ENCODE measurements at regions not wholly inside any gene's neighbourhood (a gene's known extent, or its start where the extent isn't known, plus 50 kb on each side); places are given as distances from the start of the nearest gene placed in this dataset.

DNA sequence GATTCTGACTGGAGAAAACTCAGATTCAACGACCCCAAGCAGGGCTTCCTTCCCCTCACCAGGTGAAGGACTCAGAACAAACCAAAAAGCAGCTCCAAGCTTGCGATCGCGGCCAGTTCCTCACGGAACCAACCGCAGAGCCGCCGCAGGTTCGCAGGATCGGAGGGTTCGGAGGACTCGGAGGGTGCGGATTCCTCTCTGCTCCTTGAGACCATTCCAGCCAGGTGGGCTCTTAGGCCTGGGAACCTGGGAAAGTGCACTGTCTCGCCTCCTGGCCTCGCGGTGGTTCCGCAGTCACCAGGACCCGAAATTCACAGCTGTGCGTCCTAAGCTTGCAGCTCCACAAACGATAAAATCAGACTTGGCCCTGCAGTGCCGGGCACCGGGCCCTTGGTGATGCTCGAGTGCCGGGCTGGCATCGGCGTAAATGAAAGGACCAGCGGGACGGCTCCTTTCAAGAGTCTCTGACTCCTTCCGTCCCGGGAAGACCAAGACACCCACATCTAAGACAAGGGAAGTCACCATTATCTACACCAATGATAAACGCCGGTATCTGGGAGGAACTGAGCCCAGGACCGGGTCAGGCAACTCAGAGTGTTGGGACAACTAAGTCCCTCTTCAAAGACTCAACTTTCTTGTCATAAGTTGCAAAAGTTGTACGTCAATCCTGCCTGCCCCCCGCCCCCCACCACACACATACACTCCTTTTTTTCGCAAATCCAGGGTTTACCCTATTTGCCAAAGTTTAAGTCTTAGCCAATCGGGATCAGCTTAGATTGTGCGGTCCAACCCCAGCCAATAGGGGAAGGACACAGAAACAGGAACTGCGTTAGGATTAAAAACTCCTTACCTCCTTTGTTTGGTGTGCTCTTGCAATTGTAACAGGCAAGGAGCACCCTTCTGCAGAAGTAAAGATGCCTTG, 69.8 kb upstream of the PRSS16 start (continued):
- TF ChIP-seq ZNF317 (CRISPR knock-in tag; IDR thresholded peaks at IDR 0.05), result no peak
- peak; percentile 81 to 94 for TF ChIP-seq HMGXB4 (CRISPR knock-in tag; IDR thresholded peaks at IDR 0.05; ENCODE audit: borderline replicate concordance in 1 of 2, low read depth in 1 of 2)
- no peak for TF ChIP-seq ATF7 (IDR thresholded peaks at IDR 0.05)
- TF ChIP-seq ATF7 (CRISPR knock-in tag; IDR thresholded peaks at IDR 0.05), result no peak
- TF ChIP-seq ZNF530 (CRISPR knock-in tag; IDR thresholded peaks at IDR 0.05; ENCODE audit: low read depth), result no peak
- no peak for TF ChIP-seq CCDC6 (CRISPR knock-in tag; IDR thresholded peaks at IDR 0.05)
- TF ChIP-seq, protein P1, sequence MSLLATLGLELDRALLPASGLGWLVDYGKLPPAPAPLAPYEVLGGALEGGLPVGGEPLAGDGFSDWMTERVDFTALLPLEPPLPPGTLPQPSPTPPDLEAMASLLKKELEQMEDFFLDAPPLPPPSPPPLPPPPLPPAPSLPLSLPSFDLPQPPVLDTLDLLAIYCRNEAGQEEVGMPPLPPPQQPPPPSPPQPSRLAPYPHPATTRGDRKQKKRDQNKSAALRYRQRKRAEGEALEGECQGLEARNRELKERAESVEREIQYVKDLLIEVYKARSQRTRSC (CRISPR knock-in tag; IDR thresholded peaks at IDR 0.05; ENCODE audit: low read depth), result no peak
- no peak for TF ChIP-seq KDM4B (CRISPR knock-in tag; IDR thresholded peaks at IDR 0.05)
- no peak; a peak in 1 of 4 replicates for TF ChIP-seq KLF16 (CRISPR knock-in tag; IDR thresholded peaks at IDR 0.05)
- TF ChIP-seq AKNA (CRISPR knock-in tag; IDR thresholded peaks at IDR 0.05; ENCODE audit: borderline replicate concordance), result no peak
- no peak for TF ChIP-seq THYN1 (CRISPR knock-in tag; IDR thresholded peaks at IDR 0.05; ENCODE audit: borderline replicate concordance, low read depth)
- no peak for TF ChIP-seq NCOA1 (CRISPR knock-in tag; IDR thresholded peaks at IDR 0.05)
- no peak for TF ChIP-seq ATM (IDR thresholded peaks at IDR 0.05; ENCODE audit: borderline replicate concordance)
- TF ChIP-seq ZNF557 (CRISPR knock-in tag; IDR thresholded peaks at IDR 0.05), result no peak
- no peak for TF ChIP-seq ZBTB7A (CRISPR knock-in tag; IDR thresholded peaks at IDR 0.05)
- TF ChIP-seq HOXA5 (CRISPR knock-in tag; IDR thresholded peaks at IDR 0.05), result no peak
- TF ChIP-seq ZNF674 (CRISPR knock-in tag; IDR thresholded peaks at IDR 0.05; ENCODE audit: low read depth), result no peak
- TF ChIP-seq ZNF660 (CRISPR knock-in tag; IDR thresholded peaks at IDR 0.05; ENCODE audit: borderline replicate concordance, low read depth), result no peak
- no peak for TF ChIP-seq SIN3B (IDR thresholded peaks at IDR 0.05; ENCODE audit: low read length)
- TF ChIP-seq, protein P2, sequence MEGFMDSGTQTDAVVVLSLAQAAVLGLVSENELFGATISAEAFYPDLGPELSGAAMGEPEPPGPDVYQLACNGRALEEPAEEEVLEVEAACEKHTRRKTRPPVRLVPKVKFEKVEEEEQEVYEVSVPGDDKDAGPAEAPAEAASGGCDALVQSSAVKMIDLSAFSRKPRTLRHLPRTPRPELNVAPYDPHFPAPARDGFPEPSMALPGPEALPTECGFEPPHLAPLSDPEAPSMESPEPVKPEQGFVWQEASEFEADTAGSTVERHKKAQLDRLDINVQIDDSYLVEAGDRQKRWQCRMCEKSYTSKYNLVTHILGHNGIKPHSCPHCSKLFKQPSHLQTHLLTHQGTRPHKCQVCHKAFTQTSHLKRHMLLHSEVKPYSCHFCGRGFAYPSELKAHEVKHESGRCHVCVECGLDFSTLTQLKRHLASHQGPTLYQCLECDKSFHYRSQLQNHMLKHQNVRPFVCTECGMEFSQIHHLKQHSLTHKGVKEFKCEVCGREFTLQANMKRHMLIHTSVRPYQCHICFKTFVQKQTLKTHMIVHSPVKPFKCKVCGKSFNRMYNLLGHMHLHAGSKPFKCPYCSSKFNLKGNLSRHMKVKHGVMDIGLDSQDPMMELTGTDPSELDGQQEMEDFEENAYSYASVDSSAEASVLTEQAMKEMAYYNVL (CRISPR knock-in tag; IDR thresholded peaks at IDR 0.05; ENCODE audit: borderline replicate concordance), result no peak

Measured in HepG2 (cell line).